HG03139 (cell line): ENCODE measurements at regions not wholly inside any gene's neighbourhood (a gene's known extent, or its start where the extent isn't known, plus 50 kb on each side); places are given as distances from the start of the nearest gene placed in this dataset.
"Not testable (repeated sequence)": the region's sequence is repeated elsewhere in the genome, so short reads cannot be mapped to it uniquely, and the experiment has no call there.

Experiments
- ATAC-seq: cut with Tn5 transposase; IDR thresholded peaks from one replicate; pipeline ENCODE4 v1.9.1; 2021; ENCODE audit not compliant: unreplicated experiment

GRCh38 chr2:236982693-236983455, 102.8 kb upstream of the COPS8 start:
- ATAC-seq: no peak

- no peak for ATAC-seq
These were observed 101.6 kb upstream of the COPS8 start for GRCh38 chr2:236984046-236984445.

DNA sequence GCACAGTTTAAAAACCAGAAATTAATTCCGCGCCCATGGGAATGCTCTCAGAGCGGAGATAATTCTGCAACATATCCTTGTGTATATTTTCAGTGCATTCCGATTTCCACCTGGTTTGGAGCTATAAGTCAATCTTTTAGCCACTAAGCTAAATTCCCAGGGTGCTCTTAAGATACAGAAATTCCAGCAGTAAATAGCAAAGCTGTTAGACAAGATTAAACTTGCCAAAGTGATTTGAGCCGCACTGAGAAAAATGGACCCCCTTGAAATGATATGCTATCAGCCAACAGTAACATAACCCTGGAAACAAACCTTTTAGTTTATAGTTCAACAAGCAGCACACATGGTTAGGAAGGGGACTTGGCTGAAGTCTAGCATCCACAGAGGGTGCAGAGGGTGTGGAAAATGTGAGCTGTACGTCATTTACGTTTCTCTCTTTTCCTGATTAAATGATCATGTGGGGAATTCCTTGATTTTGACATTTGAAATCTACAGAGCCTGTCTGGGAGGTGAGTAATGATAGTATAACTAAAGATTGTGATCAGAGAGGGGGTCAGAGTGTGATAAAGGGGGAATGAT, 99.8 kb upstream of the COPS8 start:
- no peak for ATAC-seq

- no peak for ATAC-seq
These were observed 99.0 kb upstream of the COPS8 start for GRCh38 chr2:236986524-236987330.

DNA sequence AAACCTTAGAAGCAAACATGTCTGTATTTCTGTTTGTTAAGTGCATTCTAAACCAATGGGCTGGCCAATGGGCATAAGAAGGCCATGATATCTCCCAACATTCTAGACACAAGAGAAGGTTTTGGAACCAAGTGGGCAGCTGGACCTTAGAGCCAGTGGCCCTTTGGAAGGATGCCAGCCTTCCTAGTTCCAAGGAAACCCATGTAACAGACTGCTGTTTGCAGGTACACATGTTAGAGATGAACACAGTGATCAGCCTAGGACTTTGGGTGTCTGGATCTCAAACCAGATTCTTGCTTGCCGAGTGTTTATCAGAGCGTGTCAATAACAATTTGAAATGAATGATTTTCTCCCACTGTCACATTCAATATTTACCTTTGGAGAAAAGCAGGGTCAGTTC, 97.5 kb upstream of the COPS8 start:
- no peak for ATAC-seq

GRCh38 chr2:236988690-236989624, 96.7 kb upstream of the COPS8 start:
- no peak for ATAC-seq

GRCh38 chr2:236990552-236990951, 95.1 kb upstream of the COPS8 start:
- no peak for ATAC-seq

DNA sequence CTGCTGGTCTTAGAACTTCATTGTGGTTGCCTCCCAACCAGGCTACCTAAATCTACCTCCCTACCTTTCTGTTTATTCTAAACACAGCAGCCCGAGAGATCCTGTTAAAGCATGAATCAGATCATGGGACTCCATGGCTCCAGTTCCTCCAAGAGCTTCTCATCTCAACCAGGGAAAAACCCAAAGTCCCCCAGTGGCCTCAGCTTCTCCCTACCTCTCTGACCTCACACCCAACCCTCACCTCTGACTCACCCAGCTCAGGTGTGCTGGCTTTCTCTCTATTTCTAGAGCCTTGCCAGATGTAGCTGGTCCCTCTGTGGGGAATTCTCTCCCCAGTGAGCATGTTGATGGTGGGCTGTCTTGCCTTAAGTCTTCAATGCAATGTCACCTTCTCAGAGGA, 93.8 kb upstream of the COPS8 start:
- no peak for ATAC-seq

- ATAC-seq: no peak
These were observed 92.4 kb upstream of the COPS8 start for GRCh38 chr2:236993286-236993685.

DNA sequence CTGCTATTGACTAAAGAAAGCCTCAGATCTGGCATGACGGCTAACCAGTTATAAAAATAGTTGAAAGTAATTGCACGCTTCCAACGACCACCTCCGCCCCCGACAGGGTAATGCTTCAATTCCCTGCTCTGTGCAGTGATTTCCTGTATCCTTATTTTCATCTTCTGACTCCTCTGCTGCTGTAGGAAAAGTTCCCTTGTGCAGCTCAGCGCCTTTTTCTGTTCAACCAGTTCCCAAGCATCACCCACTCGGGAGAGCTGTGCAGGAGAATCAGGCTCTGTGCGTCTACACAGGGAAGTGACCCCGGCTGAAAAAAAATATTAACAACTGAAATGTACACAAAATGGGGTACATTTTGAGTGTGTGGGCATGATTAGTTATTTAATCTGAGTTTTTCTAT, 91.3 kb upstream of the COPS8 start:
- ATAC-seq: no peak

DNA sequence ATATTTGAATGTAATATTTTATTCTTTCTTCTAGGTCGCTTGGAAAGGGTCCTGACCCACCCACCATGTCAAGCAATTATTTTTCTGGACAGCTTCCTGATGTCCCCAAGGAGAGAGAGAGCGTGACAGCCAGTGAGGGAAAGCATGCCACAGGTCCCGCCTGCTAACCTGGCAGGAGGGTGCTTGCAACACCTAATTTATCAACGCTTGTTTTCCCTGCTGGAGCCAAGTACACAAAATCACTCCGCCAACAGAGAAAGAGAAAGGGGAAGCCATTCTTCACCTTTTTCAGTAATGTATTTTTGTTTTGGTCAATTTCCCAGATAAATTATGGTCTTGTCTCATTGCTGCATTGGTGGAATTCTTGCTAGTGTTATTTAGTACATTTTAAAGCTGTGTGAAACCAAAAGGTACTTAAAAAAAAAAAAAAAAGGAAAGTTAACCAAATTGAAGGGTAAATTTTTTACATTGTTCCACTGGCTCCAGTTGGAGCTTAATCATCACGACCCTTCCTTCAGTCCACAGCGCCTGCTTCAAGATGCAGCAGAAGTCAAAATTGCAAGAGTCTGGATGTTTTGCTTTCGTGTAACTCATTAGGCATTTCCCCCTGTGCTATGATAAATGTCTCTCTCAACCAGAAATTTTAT, 88.5 kb upstream of the COPS8 start:
- no peak for ATAC-seq

DNA sequence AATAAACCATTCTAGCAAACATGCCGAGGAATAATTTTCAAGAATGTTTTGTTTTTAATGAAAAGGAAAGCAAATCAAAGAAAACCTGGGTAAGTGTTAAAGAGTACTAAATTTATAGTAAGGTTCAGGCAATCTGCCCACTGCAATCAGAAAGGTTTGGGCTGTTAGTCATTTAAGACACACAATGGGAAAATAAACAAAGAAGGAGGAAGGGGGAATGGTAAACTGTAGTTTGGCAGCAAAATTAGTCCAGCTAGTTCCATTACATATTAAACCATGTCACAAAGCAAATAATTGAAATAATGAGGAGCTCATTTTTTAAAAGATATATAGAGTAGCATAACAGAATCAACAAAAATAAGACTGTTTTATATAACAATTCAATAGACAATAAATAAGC, 87.5 kb upstream of the COPS8 start:
- ATAC-seq: no peak

DNA sequence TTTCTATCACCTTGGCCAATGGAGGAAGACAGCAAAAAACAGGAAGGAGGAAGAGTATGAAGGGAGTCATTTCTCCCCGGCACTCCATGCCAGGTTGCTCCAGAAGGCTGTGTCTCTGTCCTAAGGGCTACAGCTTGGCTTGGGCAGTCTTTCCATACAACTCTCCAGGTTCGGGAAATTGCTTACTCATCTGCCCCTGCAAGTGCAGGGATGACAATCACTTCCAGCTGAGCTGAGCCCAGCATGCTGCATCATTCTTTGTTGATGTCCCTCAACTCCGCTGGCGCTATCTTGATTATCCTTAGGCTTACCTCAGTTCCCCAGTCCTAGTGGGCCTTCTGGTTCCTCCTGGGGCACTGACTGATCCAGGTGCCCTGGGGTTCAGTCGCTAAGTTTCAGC, 86.9 kb upstream of the COPS8 start:
- no peak for ATAC-seq

DNA sequence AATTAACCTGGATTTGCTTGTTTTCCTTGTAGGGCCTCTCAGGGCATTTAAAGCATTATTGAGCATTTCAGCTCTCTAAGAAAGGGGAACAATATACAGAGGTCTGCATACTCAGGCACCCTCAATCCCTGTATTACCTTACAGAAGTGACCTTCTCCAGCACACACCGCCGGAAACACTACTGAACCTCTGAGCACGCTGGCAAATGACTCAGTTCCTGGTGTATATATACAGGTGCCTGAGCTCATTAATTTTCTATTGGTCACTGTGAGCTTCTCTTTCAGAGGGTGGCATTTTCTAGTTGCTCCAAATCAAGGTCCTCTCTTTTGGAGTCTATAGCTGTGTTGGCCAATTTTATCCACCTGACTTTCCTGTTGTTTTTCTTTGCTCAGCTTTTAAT, 85.2 kb upstream of the COPS8 start:
- ATAC-seq: no peak

DNA sequence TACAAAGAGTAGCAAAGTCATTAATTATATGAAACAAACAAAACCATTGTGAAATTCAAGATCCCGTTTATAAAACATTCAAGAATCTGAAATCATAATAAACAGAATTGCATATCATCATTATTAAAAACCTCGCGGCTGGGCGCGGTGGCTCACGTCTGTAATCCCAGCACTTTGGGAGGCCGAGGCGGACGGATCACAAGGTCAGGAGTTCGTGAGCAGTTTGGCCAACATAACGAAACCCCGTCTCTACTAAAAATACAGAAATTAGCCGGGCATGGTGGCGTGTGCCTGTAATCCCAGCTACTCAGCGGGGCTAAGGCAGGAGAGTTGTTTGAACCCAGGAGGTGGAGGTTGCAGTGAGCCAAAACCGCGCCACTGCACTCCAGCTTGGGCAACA, 80.3 kb upstream of the COPS8 start:
- ATAC-seq: not testable (repeated sequence)

DNA sequence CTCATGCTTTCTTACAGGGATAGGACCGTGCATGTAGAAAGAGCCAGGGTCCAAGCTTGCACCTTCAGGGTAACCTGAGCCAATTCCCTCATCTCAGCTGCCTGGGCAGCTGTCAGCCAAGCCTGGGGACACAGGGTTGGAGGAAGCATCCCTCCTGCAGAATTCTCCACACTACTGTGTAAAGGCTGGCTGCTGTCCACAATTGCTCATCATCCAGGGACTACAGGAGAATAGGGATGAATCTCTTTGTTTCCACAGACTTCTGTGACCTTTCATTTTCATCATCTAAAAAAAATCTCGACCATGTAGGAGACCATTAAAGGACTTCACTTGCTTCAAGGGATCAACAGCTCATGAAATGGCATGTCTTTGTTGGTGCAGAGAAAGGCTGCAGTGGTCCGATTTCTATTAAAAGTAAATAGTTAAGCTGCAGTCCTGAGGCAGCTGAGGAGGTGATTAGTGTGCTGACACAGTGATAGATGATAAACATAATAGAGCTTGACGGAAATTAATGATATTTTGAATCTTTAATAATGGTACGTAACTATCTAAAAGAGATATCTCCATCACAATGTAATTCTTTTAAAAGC, 74.4 kb upstream of the COPS8 start:
- ATAC-seq: no peak

- ATAC-seq: no peak
These were observed 73.7 kb upstream of the COPS8 start for GRCh38 chr2:237012004-237012403.

DNA sequence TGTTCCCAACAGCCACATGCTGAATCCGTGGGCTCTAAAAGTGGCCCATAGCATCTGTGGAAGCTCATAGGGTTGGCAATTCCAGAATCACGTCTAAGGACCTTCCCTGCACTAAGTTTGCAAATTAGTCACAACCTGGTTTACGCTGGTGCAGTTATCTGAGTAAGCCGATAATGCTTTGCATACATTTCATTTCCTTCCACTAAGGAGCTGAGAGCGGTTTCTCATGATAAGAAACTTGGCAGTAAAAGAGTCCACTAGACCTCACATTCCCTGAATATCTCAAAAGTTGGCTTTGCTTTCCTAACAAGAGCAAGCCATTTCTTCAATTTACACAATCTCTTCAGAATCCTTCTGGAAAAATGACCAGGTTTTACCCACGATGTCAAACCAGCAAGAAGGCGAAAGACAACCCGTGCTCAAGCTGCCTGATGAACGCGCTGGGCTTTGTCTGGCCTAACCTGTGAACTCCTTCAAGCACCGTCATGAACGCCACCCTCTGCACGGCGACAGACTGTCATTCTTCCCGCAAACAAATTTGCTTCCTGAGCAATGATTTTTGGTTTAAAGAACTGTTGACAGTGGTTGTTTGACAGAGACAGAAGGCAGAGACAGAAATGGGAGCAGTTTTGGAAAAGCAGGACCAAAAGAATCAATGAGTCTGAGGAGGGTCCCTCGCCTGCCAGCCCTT, 73.0 kb upstream of the COPS8 start:
- ATAC-seq: no peak

- ATAC-seq: no peak
These were observed 69.4 kb upstream of the COPS8 start for GRCh38 chr2:237016121-237016915.
